Lower leg skin (tissue), 3 donors: ENCODE measurements at regions not wholly inside any gene's neighbourhood (a gene's known extent, or its start where the extent isn't known, plus 50 kb on each side); places are given as distances from the start of the nearest gene placed in this dataset.

ENCODE experiments used
- POLR2A ChIP-seq, 2 donors: fragments of 450-650 bp; IDR thresholded peaks; one replicate each; pipeline ENCODE4 v1.6.1; 2016 to 2017; ENCODE audit warnings: antibody characterized with exemption in 2 of 2, mild to moderate bottlenecking in 1 of 2, moderate library complexity in 1 of 2
- TF ChIP-seq, protein P1 (sequence below), 3 donors: fragments of 450-650 bp; IDR thresholded peaks; one replicate each; pipeline ENCODE4 v1.5.1; 2016; ENCODE audit warnings: antibody characterized with exemption in 3 of 3, mild to moderate bottlenecking in 3 of 3, moderate library complexity in 2 of 3

- TF ChIP-seq POLR2A (IDR thresholded peaks at IDR 0.05) = no peak
- TF ChIP-seq, protein P1, sequence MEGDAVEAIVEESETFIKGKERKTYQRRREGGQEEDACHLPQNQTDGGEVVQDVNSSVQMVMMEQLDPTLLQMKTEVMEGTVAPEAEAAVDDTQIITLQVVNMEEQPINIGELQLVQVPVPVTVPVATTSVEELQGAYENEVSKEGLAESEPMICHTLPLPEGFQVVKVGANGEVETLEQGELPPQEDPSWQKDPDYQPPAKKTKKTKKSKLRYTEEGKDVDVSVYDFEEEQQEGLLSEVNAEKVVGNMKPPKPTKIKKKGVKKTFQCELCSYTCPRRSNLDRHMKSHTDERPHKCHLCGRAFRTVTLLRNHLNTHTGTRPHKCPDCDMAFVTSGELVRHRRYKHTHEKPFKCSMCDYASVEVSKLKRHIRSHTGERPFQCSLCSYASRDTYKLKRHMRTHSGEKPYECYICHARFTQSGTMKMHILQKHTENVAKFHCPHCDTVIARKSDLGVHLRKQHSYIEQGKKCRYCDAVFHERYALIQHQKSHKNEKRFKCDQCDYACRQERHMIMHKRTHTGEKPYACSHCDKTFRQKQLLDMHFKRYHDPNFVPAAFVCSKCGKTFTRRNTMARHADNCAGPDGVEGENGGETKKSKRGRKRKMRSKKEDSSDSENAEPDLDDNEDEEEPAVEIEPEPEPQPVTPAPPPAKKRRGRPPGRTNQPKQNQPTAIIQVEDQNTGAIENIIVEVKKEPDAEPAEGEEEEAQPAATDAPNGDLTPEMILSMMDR (IDR thresholded peaks at IDR 0.05) = no peak
These were observed 137.0 kb upstream of the ARHGAP28 start for GRCh38 chr18:6592522-6592921.
